Muscle layer of colon (tissue), 2 donors: ENCODE measurements at regions not wholly inside any gene's neighbourhood (a gene's known extent, or its start where the extent isn't known, plus 50 kb on each side); places are given as distances from the start of the nearest gene placed in this dataset.

ENCODE experiments used
- H3K27ac ChIP-seq: one replicate; pipeline ENCODE4 v1.7.0; 2013; ENCODE audit warnings: low read depth, mild to moderate bottlenecking, low read length, moderate library complexity
- H3K27me3 ChIP-seq, 2 donors: one replicate each; pipeline ENCODE4 v1.7.0; 2013; ENCODE audit warnings: low read length in 2 of 2, mild to moderate bottlenecking in 2 of 2; ENCODE audit not compliant: insufficient read depth in 2 of 2, control insufficient read depth in 1 of 2
- H3K36me3 ChIP-seq: one replicate; pipeline ENCODE4 v1.7.0; 2013; ENCODE audit warnings: mild to moderate bottlenecking, low read length; ENCODE audit not compliant: insufficient read depth
- H3K4me1 ChIP-seq: one replicate; pipeline ENCODE4 v1.7.0; 2013; ENCODE audit warnings: mild to moderate bottlenecking, low read length; ENCODE audit not compliant: insufficient read depth
- H3K4me3 ChIP-seq, 2 donors: one replicate each; pipeline ENCODE4 v1.7.0; 2013; ENCODE audit warnings: low read length in 2 of 2, low read depth in 1 of 2, mild to moderate bottlenecking in 1 of 2, moderate library complexity in 1 of 2
- H3K9ac ChIP-seq: one replicate; pipeline ENCODE4 v1.7.0; 2013; ENCODE audit warnings: low read length
- H3K9me3 ChIP-seq: one replicate; pipeline ENCODE4 v1.7.0; 2013; ENCODE audit warnings: mild to moderate bottlenecking, low read length
- donor health status: abdominal sarcoma.
- donor health status: Adenocarcinoma of cecum.

- Histone ChIP-seq H3K4me1 (no peaks in the 10 kb centered on the region), H3K9me3 (no peaks in the 10 kb centered on the region), H3K4me3 (no peak overlapping the region), H3K27me3 (no peaks in the 10 kb centered on the region), H3K27ac (no peak overlapping the region), H3K36me3 (no peaks in the 10 kb centered on the region), H3K9ac (no peak overlapping the region)
Measured at GRCh38 chr15:98485451-98485850, 162.9 kb upstream of the IGF1R start.

GRCh38 chr15:98493966-98494511 is 154.3 kb upstream of the IGF1R start:
- no peak overlapping the region for H3K4me3 ChIP-seq
- no peaks in the 10 kb centered on the region for H3K9me3 ChIP-seq
- no peaks in the 10 kb centered on the region for H3K36me3 ChIP-seq
- no peak overlapping the region for H3K27ac ChIP-seq
- no peak overlapping the region for H3K9ac ChIP-seq
- no peaks in the 10 kb centered on the region for H3K27me3 ChIP-seq
- no peaks in the 10 kb centered on the region for H3K4me1 ChIP-seq

- no peaks in the 10 kb centered on the region for H3K4me1 ChIP-seq
Measured at GRCh38 chr15:98501192-98501591, 147.1 kb upstream of the IGF1R start.

GRCh38 chr15:98501632-98502031 is 146.7 kb upstream of the IGF1R start:
- no peak overlapping the region for H3K27ac ChIP-seq
- H3K4me1 ChIP-seq = no peaks in the 10 kb centered on the region
- H3K9ac ChIP-seq = no peak overlapping the region
- no peak overlapping the region for H3K4me3 ChIP-seq
- peaks cover 3% of the 10 kb centered on the region for H3K9me3 ChIP-seq
- no peaks in the 10 kb centered on the region for H3K27me3 ChIP-seq
- H3K36me3 ChIP-seq = no peaks in the 10 kb centered on the region

More at GRCh38 chr15:98501192-98501591, 147.1 kb upstream of the IGF1R start:
- no peak overlapping the region for H3K9ac ChIP-seq
- peaks cover 3% of the 10 kb centered on the region for H3K9me3 ChIP-seq
- H3K4me3 ChIP-seq = no peak overlapping the region
- H3K27ac ChIP-seq = no peak overlapping the region
- no peaks in the 10 kb centered on the region for H3K27me3 ChIP-seq
- no peaks in the 10 kb centered on the region for H3K36me3 ChIP-seq

GRCh38 chr15:98503970-98504369 is 144.4 kb upstream of the IGF1R start:
- Histone ChIP-seq H3K27me3 (no peaks in the 10 kb centered on the region), H3K27ac (no peak overlapping the region), H3K36me3 (no peaks in the 10 kb centered on the region), H3K9ac (no peak overlapping the region), H3K4me3 (no peak overlapping the region), H3K4me1 (no peaks in the 10 kb centered on the region), H3K9me3 (peaks cover 3% of the 10 kb centered on the region)

GRCh38 chr15:98504998-98505397 is 143.3 kb upstream of the IGF1R start:
- no peak overlapping the region for H3K27ac ChIP-seq
- H3K9ac ChIP-seq = no peak overlapping the region
- peaks cover 1% of the 10 kb centered on the region for H3K9me3 ChIP-seq
- H3K4me1 ChIP-seq = no peaks in the 10 kb centered on the region
- H3K36me3 ChIP-seq = no peaks in the 10 kb centered on the region
- no peaks in the 10 kb centered on the region for H3K27me3 ChIP-seq
- H3K4me3 ChIP-seq = no peak overlapping the region

GRCh38 chr15:98505611-98506031 is 142.7 kb upstream of the IGF1R start:
- H3K4me1 ChIP-seq = no peaks in the 10 kb centered on the region
- no peaks in the 10 kb centered on the region for H3K36me3 ChIP-seq
- no peaks in the 10 kb centered on the region for H3K9me3 ChIP-seq
- H3K4me3 ChIP-seq = no peak overlapping the region
- no peaks in the 10 kb centered on the region for H3K27me3 ChIP-seq
- no peak overlapping the region for H3K27ac ChIP-seq
- H3K9ac ChIP-seq = no peak overlapping the region

GRCh38 chr15:98506172-98506571 is 142.2 kb upstream of the IGF1R start:
- H3K4me3 ChIP-seq = no peak overlapping the region
- H3K9ac ChIP-seq = no peak overlapping the region
- H3K4me1 ChIP-seq = no peaks in the 10 kb centered on the region
- H3K27me3 ChIP-seq = no peaks in the 10 kb centered on the region
- no peak overlapping the region for H3K27ac ChIP-seq
- H3K9me3 ChIP-seq = no peaks in the 10 kb centered on the region
- no peaks in the 10 kb centered on the region for H3K36me3 ChIP-seq

GRCh38 chr15:98506711-98507110 is 141.6 kb upstream of the IGF1R start:
- H3K4me3 ChIP-seq = no peak overlapping the region
- no peak overlapping the region for H3K27ac ChIP-seq
- H3K36me3 ChIP-seq = no peaks in the 10 kb centered on the region
- no peaks in the 10 kb centered on the region for H3K27me3 ChIP-seq
- no peaks in the 10 kb centered on the region for H3K9me3 ChIP-seq
- H3K4me1 ChIP-seq = no peaks in the 10 kb centered on the region
- H3K9ac ChIP-seq = no peak overlapping the region

- H3K9ac ChIP-seq = no peak overlapping the region
- no peak overlapping the region for H3K4me3 ChIP-seq
- no peak overlapping the region for H3K27ac ChIP-seq
- no peaks in the 10 kb centered on the region for H3K9me3 ChIP-seq
- no peaks in the 10 kb centered on the region for H3K27me3 ChIP-seq
- no peaks in the 10 kb centered on the region for H3K36me3 ChIP-seq
- H3K4me1 ChIP-seq = no peaks in the 10 kb centered on the region
Measured at GRCh38 chr15:98513428-98513986, 134.8 kb upstream of the IGF1R start.

- H3K4me1 ChIP-seq = no peaks in the 10 kb centered on the region
- no peaks in the 10 kb centered on the region for H3K27me3 ChIP-seq
- no peak overlapping the region for H3K27ac ChIP-seq
- H3K4me3 ChIP-seq = no peak overlapping the region
- H3K9me3 ChIP-seq = no peaks in the 10 kb centered on the region
- no peaks in the 10 kb centered on the region for H3K36me3 ChIP-seq
- H3K9ac ChIP-seq = no peak overlapping the region
Measured at GRCh38 chr15:98514034-98514622, 134.2 kb upstream of the IGF1R start.
